Activated CD4-positive, alpha-beta T cell treated with anti-CD3 and anti-CD28 coated beads, Interleukin-2, amount 10 ng/mL, durations not matched to agents 7 days and 5 days (primary cell): ENCODE measurements at regions not wholly inside any gene's neighbourhood (a gene's known extent, or its start where the extent isn't known, plus 50 kb on each side); places are given as distances from the start of the nearest gene placed in this dataset.

ENCODE experiments used
- CTCF ChIA-PET: fragments of 350-600 bp; sonication (Branson Sonifier 250); formaldehyde crosslinking; loops from one replicate; lab custom pipeline; 2021; ENCODE audit warnings: antibody characterized with exemption; lab: Charles Lee
- POLR2A ChIA-PET: fragments of 350-600 bp; sonication (Branson Sonifier 250); formaldehyde crosslinking; loops from one replicate; lab custom pipeline; 2021; ENCODE audit warnings: antibody characterized with exemption; lab: Charles Lee
- DNase-seq: peaks from one replicate; pipeline ENCODE4 v3.0.0-alpha.2; 2020
- H3K27ac Mint-ChIP-seq: one replicate; pipeline ENCODE4 v1.8.0; 2021; ENCODE audit warnings: mild to moderate bottlenecking, moderate library complexity, mixed read lengths
- H3K27me3 Mint-ChIP-seq: one replicate; pipeline ENCODE4 v1.8.0; 2021; ENCODE audit warnings: mixed read lengths
- H3K36me3 Mint-ChIP-seq: one replicate; pipeline ENCODE4 v1.8.0; 2021; ENCODE audit warnings: low read depth, mixed read lengths
- H3K4me1 Mint-ChIP-seq: one replicate; pipeline ENCODE4 v1.8.0; 2021; ENCODE audit warnings: mixed read lengths
- H3K4me3 Mint-ChIP-seq: one replicate; pipeline ENCODE4 v1.8.0; 2021; ENCODE audit warnings: mild to moderate bottlenecking, moderate library complexity, mixed read lengths
- H3K9me3 Mint-ChIP-seq: one replicate; pipeline ENCODE4 v1.8.0; 2021; ENCODE audit warnings: mixed read lengths

- ChIA-PET POLR2A (no interaction called here), CTCF (no interaction called here)
- Mint-ChIP-seq H3K4me1 (peaks cover 4% of the 10 kb centered on the region), H3K4me3 (no peak overlapping the region), H3K9me3 (no peaks in the 10 kb centered on the region), H3K27ac (no peak overlapping the region), H3K36me3 (no peaks in the 10 kb centered on the region), H3K27me3 (no peaks in the 10 kb centered on the region)
- DNase-seq, result no peak
Measured at GRCh38 chr9:117542021-117542420, 127.2 kb upstream of the ASTN2 start.

GRCh38 chr9:117541181-117541580 lies 126.3 kb upstream of the ASTN2 start:
- Mint-ChIP-seq H3K9me3 (no peaks in the 10 kb centered on the region), H3K4me3 (no peak overlapping the region), H3K36me3 (no peaks in the 10 kb centered on the region), H3K4me1 (no peaks in the 10 kb centered on the region), H3K27ac (no peak overlapping the region), H3K27me3 (no peaks in the 10 kb centered on the region)
- no peak for DNase-seq
- POLR2A ChIA-PET, result no interaction called here
- CTCF ChIA-PET, result no interaction called here

GRCh38 chr9:117535973-117536372 lies 121.1 kb upstream of the ASTN2 start:
- no peak overlapping the region for H3K4me3 Mint-ChIP-seq
- no peaks in the 10 kb centered on the region for H3K4me1 Mint-ChIP-seq

DNA sequence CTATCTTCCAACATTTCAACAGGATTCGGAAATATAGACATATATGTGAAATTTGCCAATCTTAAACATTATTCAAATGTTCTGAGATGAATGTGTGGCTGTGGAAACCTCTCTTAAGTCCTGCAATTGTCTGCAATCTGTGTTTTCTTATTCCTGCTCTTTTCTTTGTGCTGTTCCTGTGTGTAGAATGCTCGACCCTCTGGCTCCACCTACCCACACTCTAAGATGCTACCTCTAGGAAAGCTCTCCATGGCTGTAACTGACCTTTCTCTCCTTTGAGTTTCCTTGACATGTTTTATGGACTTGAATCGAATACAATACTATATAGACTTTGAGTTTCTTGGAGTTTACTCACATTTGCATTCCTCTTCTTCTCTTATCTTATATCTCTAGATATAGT lies 120.6 kb upstream of the ASTN2 start:
- H3K36me3 Mint-ChIP-seq, result no peaks in the 10 kb centered on the region
- no peaks in the 10 kb centered on the region for H3K9me3 Mint-ChIP-seq
- H3K4me3 Mint-ChIP-seq, result no peak overlapping the region
- POLR2A ChIA-PET, result no interaction called here
- no peak for DNase-seq
- H3K4me1 Mint-ChIP-seq, result no peaks in the 10 kb centered on the region
- no peaks in the 10 kb centered on the region for H3K27me3 Mint-ChIP-seq
- H3K27ac Mint-ChIP-seq, result no peak overlapping the region
- CTCF ChIA-PET, result no interaction called here

More at GRCh38 chr9:117535973-117536372, 121.1 kb upstream of the ASTN2 start:
- DNase-seq, result no peak
- no peaks in the 10 kb centered on the region for H3K9me3 Mint-ChIP-seq
- ChIA-PET POLR2A (no interaction called here), CTCF (no interaction called here)
- H3K27me3 Mint-ChIP-seq, result no peaks in the 10 kb centered on the region
- H3K36me3 Mint-ChIP-seq, result no peaks in the 10 kb centered on the region
- H3K27ac Mint-ChIP-seq, result no peak overlapping the region

DNA sequence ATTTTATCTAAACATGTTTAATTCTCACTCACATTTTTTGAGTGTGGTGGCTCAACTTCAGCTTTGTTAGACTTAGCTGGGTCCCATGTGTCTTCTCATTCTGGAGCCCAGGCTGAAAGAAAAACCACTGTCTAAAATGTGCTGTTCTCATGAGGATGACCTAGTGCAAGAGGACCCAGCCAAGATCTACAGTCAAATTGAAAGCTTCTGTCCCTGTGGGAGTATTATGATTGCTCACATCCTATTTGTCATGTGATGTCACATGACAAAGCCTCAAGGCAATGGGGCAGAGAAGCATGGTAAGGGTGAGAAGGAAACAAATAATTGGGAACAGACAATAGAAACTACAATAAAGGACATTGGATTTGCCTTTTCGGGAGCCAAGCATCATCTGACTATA lies 113.4 kb upstream of the ASTN2 start:
- ChIA-PET POLR2A (no interaction called here), CTCF (no interaction called here)
- H3K27me3 Mint-ChIP-seq, result no peaks in the 10 kb centered on the region
- H3K36me3 Mint-ChIP-seq, result no peaks in the 10 kb centered on the region
- no peaks in the 10 kb centered on the region for H3K9me3 Mint-ChIP-seq
- DNase-seq, result no peak
- no peak overlapping the region for H3K27ac Mint-ChIP-seq
- H3K4me3 Mint-ChIP-seq, result no peak overlapping the region
- H3K4me1 Mint-ChIP-seq, result no peaks in the 10 kb centered on the region

DNA sequence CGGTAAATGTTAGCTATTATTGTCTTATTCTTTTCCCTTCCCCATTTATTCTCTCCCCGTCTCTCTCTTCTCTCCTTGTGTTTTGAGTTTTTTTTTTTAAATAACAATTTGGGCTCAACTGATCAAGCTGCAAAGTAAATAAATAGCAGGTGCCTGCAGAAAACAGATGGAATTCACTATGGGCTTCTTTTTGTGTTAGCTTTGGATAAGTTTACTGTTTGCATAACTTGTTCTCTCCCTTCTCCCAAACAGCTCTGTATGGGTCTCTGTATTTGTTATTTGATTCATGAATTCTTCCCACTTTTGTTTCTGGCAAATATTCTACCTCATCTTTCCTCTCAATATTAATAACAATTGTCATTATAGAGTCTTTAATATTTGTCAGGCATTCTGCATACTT lies 111.8 kb upstream of the ASTN2 start:
- Mint-ChIP-seq H3K9me3 (no peaks in the 10 kb centered on the region), H3K27ac (no peak overlapping the region), H3K4me1 (no peaks in the 10 kb centered on the region), H3K27me3 (no peaks in the 10 kb centered on the region), H3K36me3 (no peaks in the 10 kb centered on the region), H3K4me3 (no peak overlapping the region)
- ChIA-PET CTCF (no interaction called here), POLR2A (no interaction called here)
- no peak for DNase-seq

DNA sequence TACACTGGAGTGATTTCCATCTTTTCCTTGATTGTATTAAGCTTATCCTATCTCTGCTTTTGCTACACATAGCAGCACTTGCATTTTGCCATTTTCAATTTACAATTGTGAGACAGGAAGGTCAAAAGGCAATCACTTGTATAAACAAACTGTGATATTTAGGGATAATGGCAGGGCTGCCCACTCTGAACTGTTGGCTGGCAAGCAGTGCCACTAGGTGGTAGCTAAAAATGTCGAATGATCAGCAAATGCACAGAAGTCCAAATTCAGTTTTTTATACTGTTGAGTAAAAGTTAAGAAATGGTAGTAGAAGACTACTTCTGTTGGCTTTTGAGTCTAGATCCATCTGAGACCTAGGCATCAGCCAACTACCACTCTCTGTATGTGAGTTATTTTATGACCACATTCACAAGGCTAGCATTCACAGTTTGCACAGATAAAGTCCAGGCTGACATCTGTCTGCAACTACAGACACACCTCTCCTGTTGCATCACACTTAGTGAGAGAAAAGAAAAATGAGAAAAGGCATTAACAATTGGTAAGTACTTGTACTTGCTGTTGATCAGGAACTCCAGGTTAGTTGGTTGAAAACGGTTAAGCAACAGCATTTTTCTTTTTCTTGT lies 108.8 kb upstream of the ASTN2 start:
- H3K27ac Mint-ChIP-seq, result no peak overlapping the region

DNA sequence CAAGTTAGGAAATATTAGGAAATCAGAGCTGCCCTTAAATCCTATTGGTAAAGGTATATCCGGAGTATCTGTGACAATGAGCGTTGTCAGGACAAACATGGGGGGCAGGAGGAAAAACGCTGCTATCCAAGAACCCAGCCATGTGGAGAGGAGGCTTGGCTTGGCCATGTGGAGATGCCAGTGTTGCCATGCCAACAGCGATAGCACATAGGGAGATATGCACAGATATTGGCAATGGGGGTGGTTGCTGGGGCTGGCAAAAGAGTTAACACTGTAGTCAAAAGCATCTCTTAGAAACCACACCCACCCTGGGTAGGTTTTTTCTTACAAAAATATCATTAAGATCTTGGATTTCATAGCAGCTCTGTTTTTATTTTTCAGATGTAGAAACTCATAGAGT lies 106.4 kb upstream of the ASTN2 start:
- Mint-ChIP-seq H3K36me3 (no peaks in the 10 kb centered on the region), H3K27me3 (no peaks in the 10 kb centered on the region), H3K27ac (no peak overlapping the region), H3K4me1 (no peaks in the 10 kb centered on the region), H3K4me3 (no peak overlapping the region), H3K9me3 (no peaks in the 10 kb centered on the region)
- ChIA-PET POLR2A (no interaction called here), CTCF (no interaction called here)
- no peak for DNase-seq

More for the DNA sequence above, 108.8 kb upstream of the ASTN2 start:
- no peaks in the 10 kb centered on the region for H3K27me3 Mint-ChIP-seq
- H3K4me3 Mint-ChIP-seq, result no peak overlapping the region
- no peaks in the 10 kb centered on the region for H3K9me3 Mint-ChIP-seq
- H3K36me3 Mint-ChIP-seq, result no peaks in the 10 kb centered on the region
- no peak for DNase-seq
- H3K4me1 Mint-ChIP-seq, result no peaks in the 10 kb centered on the region
- ChIA-PET POLR2A (interaction anchor here (0.7 kb wide), 1 partner anchor 1444 kb away, joined by 3 read pairs; no protein-coding TSS in a partner anchor), CTCF (interaction anchor here (0.6 kb wide), 2 partner anchors 858 to 1211 kb away, joined by 3 to 5 read pairs; no protein-coding TSS in a partner anchor)

- H3K36me3 Mint-ChIP-seq, result no peaks in the 10 kb centered on the region
- no peak overlapping the region for H3K27ac Mint-ChIP-seq
- POLR2A ChIA-PET, result no interaction called here
- no peaks in the 10 kb centered on the region for H3K4me1 Mint-ChIP-seq
- H3K4me3 Mint-ChIP-seq, result no peak overlapping the region
- H3K27me3 Mint-ChIP-seq, result no peaks in the 10 kb centered on the region
- H3K9me3 Mint-ChIP-seq, result no peaks in the 10 kb centered on the region
- DNase-seq, result no peak
- CTCF ChIA-PET, result interaction anchor here (0.6 to 1.1 kb wide), 3 partner anchors 8 to 517 kb away, joined by 3 to 5 read pairs (median 3); no protein-coding TSS in a partner anchor
Measured at GRCh38 chr9:117516676-117517632, 102.1 kb upstream of the ASTN2 start.

DNA sequence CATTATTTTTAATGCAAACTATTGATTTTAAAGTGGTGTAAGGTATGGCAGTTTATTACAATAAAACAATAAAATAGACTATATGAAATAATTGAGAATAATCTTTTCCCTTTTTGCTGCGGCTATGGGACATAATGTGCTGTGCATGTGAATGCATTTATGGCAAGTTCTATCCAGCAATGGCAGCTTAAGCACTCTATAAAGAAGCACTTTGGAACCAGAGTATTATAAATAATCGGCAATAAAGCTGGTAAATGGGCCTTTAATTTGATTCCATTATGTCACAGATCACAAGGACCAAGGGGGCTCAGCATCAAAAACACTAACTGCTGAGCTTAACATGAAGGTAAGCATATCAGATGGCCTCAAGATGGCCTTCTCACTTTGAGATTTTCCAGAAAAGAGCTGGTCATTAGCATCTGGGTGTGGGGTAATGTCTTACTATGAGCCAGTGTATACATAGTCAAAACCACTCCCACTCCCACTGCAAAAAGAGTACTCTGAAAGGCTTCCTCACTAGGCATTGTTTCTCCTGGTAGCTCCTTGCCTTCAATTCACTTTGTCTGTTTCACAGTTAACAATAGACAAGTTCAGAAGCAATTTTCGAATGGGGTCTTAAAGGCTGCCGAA lies 97.1 kb upstream of the ASTN2 start:
- ChIA-PET CTCF (no interaction called here), POLR2A (no interaction called here)
- Mint-ChIP-seq H3K27ac (no peak overlapping the region), H3K9me3 (no peaks in the 10 kb centered on the region), H3K4me3 (no peak overlapping the region), H3K36me3 (no peaks in the 10 kb centered on the region), H3K4me1 (no peaks in the 10 kb centered on the region), H3K27me3 (no peaks in the 10 kb centered on the region)
- no peak for DNase-seq

GRCh38 chr9:117496307-117496706 lies 81.5 kb upstream of the ASTN2 start:
- ChIA-PET CTCF (no interaction called here), POLR2A (no interaction called here)
- H3K27ac Mint-ChIP-seq, result no peak overlapping the region
- no peaks in the 10 kb centered on the region for H3K4me1 Mint-ChIP-seq
- no peaks in the 10 kb centered on the region for H3K27me3 Mint-ChIP-seq
- no peak for DNase-seq
- no peaks in the 10 kb centered on the region for H3K9me3 Mint-ChIP-seq
- no peaks in the 10 kb centered on the region for H3K36me3 Mint-ChIP-seq
- no peak overlapping the region for H3K4me3 Mint-ChIP-seq

DNA sequence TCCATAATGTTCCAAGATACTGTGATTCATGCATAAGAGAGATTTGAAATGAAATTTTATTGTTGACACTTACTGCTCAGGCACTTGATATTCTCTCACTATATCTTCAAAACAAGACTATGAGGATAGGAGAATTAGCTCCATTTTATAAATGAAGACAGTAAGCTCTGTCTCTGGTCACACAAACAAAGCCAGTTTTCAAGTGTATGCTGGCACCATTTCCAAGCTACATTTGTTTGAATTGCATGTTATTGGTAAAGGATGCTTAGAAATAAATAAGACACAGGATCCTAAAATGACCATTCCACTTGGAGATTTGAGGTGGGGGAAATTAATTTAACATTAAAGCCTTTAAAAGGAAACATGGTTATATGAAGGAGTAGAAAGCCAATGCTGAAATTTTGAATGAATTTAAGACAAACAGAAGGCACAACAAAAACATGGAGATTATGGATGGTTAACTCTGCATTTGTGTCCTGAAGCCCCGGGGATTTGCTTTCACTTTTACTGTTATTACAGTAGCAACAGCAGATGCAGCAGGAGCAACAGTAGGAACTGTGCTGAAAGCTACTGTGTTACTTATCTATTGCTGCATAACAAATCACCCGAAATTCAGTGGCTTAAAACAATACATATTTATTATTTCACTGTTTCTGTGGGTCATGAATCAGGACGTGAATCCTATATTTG lies 79.7 kb upstream of the ASTN2 start:
- no peaks in the 10 kb centered on the region for H3K4me1 Mint-ChIP-seq
- H3K27ac Mint-ChIP-seq, result no peak overlapping the region
- no peak overlapping the region for H3K4me3 Mint-ChIP-seq
- ChIA-PET POLR2A (no interaction called here), CTCF (no interaction called here)
- H3K27me3 Mint-ChIP-seq, result no peaks in the 10 kb centered on the region
- no peaks in the 10 kb centered on the region for H3K9me3 Mint-ChIP-seq
- DNase-seq, result no peak
- H3K36me3 Mint-ChIP-seq, result no peaks in the 10 kb centered on the region
